ENCODE measurements at regions not wholly inside any gene's neighbourhood (a gene's known extent, or its start where the extent isn't known, plus 50 kb on each side); places are given as distances from the start of the nearest gene placed in this dataset.
"Not testable (repeated sequence)": the region's sequence is repeated elsewhere in the genome, so short reads cannot be mapped to it uniquely, and the experiment has no call there.

GRCh38 chr4:59664771-59665170 lies 1535.4 kb upstream of the ADGRL3 start:
- Histone ChIP-seq H3K36me3 (replicated peaks; ENCODE audit: insufficient read depth, low read depth) (no peaks in the 10 kb centered on the region), H3K27me3 (no peaks in the 10 kb centered on the region), H3K4me3 (no peak overlapping the region), H2AFZ (no peak overlapping the region), H3K9me3 (ENCODE audit: low read depth) (no peaks in the 10 kb centered on the region), H3K27ac (no peak overlapping the region), H4K20me1 (ENCODE audit: insufficient read depth, poor library complexity, severe bottlenecking) (no peaks in the 10 kb centered on the region), H3K4me1 (ENCODE audit: insufficient read depth) (no peaks in the 10 kb centered on the region), H3K79me2 (no peaks in the 10 kb centered on the region), H3K4me2 (no peak overlapping the region), H3K9me2 (replicated peaks; ENCODE audit: insufficient read depth) (no peaks in the 10 kb centered on the region)
- TF ChIP-seq EZH2phosphoT487 (IDR thresholded peaks at IDR 0.05; ENCODE audit: low read depth, severe bottlenecking, unreplicated experiment) (no peak), CTCF (IDR thresholded peaks at IDR 0.05; ENCODE audit: poor library complexity) (no peak), EZH2 (IDR thresholded peaks at IDR 0.05; ENCODE audit: borderline replicate concordance) (no peak)
- WGBS (ENCODE audit: low lambda C conversion rate, missing lambda C conversion rate), result 94% methylated on average over 1 of the region's 1 CpG
- DNase-seq (ENCODE audit: low spot score), result no peak

- no peak for TF ChIP-seq EZH2phosphoT487 (IDR thresholded peaks at IDR 0.05; ENCODE audit: low read depth, severe bottlenecking, unreplicated experiment)
- H3K36me3 ChIP-seq (replicated peaks; ENCODE audit: insufficient read depth, low read depth), result no peaks in the 10 kb centered on the region
- no peak overlapping the region for H2AFZ ChIP-seq
- 77% methylated on average over 2 of the region's 2 CpGs for WGBS (ENCODE audit: low lambda C conversion rate, missing lambda C conversion rate)
- H3K9me3 ChIP-seq (ENCODE audit: low read depth), result no peaks in the 10 kb centered on the region
- no peaks in the 10 kb centered on the region for H4K20me1 ChIP-seq (ENCODE audit: insufficient read depth, poor library complexity, severe bottlenecking)
- no peaks in the 10 kb centered on the region for H3K4me1 ChIP-seq (ENCODE audit: insufficient read depth)
- no peak overlapping the region for H3K4me3 ChIP-seq
- H3K9me2 ChIP-seq (replicated peaks; ENCODE audit: insufficient read depth), result no peaks in the 10 kb centered on the region
- H3K79me2 ChIP-seq, result no peaks in the 10 kb centered on the region
- H3K27ac ChIP-seq, result no peak overlapping the region
- DNase-seq (ENCODE audit: low spot score), result no peak
- H3K27me3 ChIP-seq, result no peaks in the 10 kb centered on the region
- no peak overlapping the region for H3K4me2 ChIP-seq
Observed at GRCh38 chr4:59666645-59667044, 1533.5 kb upstream of the ADGRL3 start.

- Histone ChIP-seq H3K4me1 (ENCODE audit: insufficient read depth) (no peaks in the 10 kb centered on the region), H4K20me1 (ENCODE audit: insufficient read depth, poor library complexity, severe bottlenecking) (no peaks in the 10 kb centered on the region), H3K4me3 (no peak overlapping the region), H3K79me2 (no peaks in the 10 kb centered on the region), H2AFZ (no peak overlapping the region), H3K36me3 (replicated peaks; ENCODE audit: insufficient read depth, low read depth) (no peaks in the 10 kb centered on the region), H3K27me3 (no peaks in the 10 kb centered on the region), H3K9me3 (ENCODE audit: low read depth) (no peaks in the 10 kb centered on the region), H3K27ac (no peak overlapping the region), H3K9me2 (replicated peaks; ENCODE audit: insufficient read depth) (no peaks in the 10 kb centered on the region), H3K4me2 (no peak overlapping the region)
- TF ChIP-seq EZH2 (IDR thresholded peaks at IDR 0.05; ENCODE audit: borderline replicate concordance) (no peak), EZH2phosphoT487 (IDR thresholded peaks at IDR 0.05; ENCODE audit: low read depth, severe bottlenecking, unreplicated experiment) (no peak), CTCF (IDR thresholded peaks at IDR 0.05; ENCODE audit: poor library complexity) (no peak)
- 96% methylated on average over 1 of the region's 1 CpG for WGBS (ENCODE audit: low lambda C conversion rate, missing lambda C conversion rate)
- no peak for DNase-seq (ENCODE audit: low spot score)
Observed at GRCh38 chr4:59671037-59671436, 1529.1 kb upstream of the ADGRL3 start.

GRCh38 chr4:59676389-59676788 lies 1523.7 kb upstream of the ADGRL3 start:
- H2AFZ ChIP-seq, result no peak overlapping the region
- DNase-seq (ENCODE audit: low spot score), result no peak
- H3K4me1 ChIP-seq (ENCODE audit: insufficient read depth), result no peaks in the 10 kb centered on the region
- no peaks in the 10 kb centered on the region for H3K9me2 ChIP-seq (replicated peaks; ENCODE audit: insufficient read depth)
- H3K27ac ChIP-seq, result no peak overlapping the region
- TF ChIP-seq CTCF (IDR thresholded peaks at IDR 0.05; ENCODE audit: poor library complexity) (no peak), EZH2 (IDR thresholded peaks at IDR 0.05; ENCODE audit: borderline replicate concordance) (no peak), EZH2phosphoT487 (IDR thresholded peaks at IDR 0.05; ENCODE audit: low read depth, severe bottlenecking, unreplicated experiment) (no peak)
- H3K36me3 ChIP-seq (replicated peaks; ENCODE audit: insufficient read depth, low read depth), result no peaks in the 10 kb centered on the region
- H3K9me3 ChIP-seq (ENCODE audit: low read depth), result no peaks in the 10 kb centered on the region
- no peak overlapping the region for H3K4me3 ChIP-seq
- no peaks in the 10 kb centered on the region for H4K20me1 ChIP-seq (ENCODE audit: insufficient read depth, poor library complexity, severe bottlenecking)
- whole genome bisulfite sequencing (ENCODE audit: low lambda C conversion rate, missing lambda C conversion rate), result 81% methylated on average over 1 of the region's 1 CpG
- no peaks in the 10 kb centered on the region for H3K79me2 ChIP-seq
- H3K4me2 ChIP-seq, result no peak overlapping the region
- no peaks in the 10 kb centered on the region for H3K27me3 ChIP-seq

GRCh38 chr4:59676992-59677391 lies 1523.1 kb upstream of the ADGRL3 start:
- not testable (repeated sequence) for H3K36me3 ChIP-seq (replicated peaks; ENCODE audit: insufficient read depth, low read depth); DNase-seq (ENCODE audit: low spot score)

More at GRCh38 chr4:59676992-59677391, 1523.1 kb upstream of the ADGRL3 start:
- not testable (repeated sequence) for H3K4me1 ChIP-seq (ENCODE audit: insufficient read depth); H3K79me2 ChIP-seq; H3K4me2 ChIP-seq; H4K20me1 ChIP-seq (ENCODE audit: insufficient read depth, poor library complexity, severe bottlenecking); H3K9me3 ChIP-seq (ENCODE audit: low read depth); H3K4me3 ChIP-seq; H2AFZ ChIP-seq; H3K27ac ChIP-seq; H3K9me2 ChIP-seq (replicated peaks; ENCODE audit: insufficient read depth); H3K27me3 ChIP-seq
- 82% methylated on average over 2 of the region's 2 CpGs for WGBS (ENCODE audit: low lambda C conversion rate, missing lambda C conversion rate)

All from hepatocyte (in vitro differentiated cells).